K562 (cell line): ENCODE measurements at regions not wholly inside any gene's neighbourhood (a gene's known extent, or its start where the extent isn't known, plus 50 kb on each side); places are given as distances from the start of the nearest gene placed in this dataset.
A peak's percentile ranks its signal among the peaks of the same experiment; 100 is the strongest.

Source experiments
- ATAC-seq: fragments of 200-7000 bp; cut with Tn5 transposase; 3 replicates; pipeline ENCODE4 v1.9.1; 2020; ENCODE audit warnings: moderate library complexity
- BruUV-seq: library from RNA; stranded (reverse); fragments of 400-500 nt; replicated peaks from 2 replicates; lab custom pipeline; 2021; lab: Mats Ljungman, UMichigan
- CTCF ChIA-PET: fragments of 300-600 bp; formaldehyde crosslinking; extraction: SDS; loops from one replicate; lab custom pipeline; 2021; ENCODE audit warnings: low intra/inter-chr PET ratio; lab: Yijun Ruan, JAX
- POLR2A ChIA-PET: fragments of 300-600, 350-650 bp; sonication (Branson Sonifier 250); formaldehyde crosslinking; extraction: SDS; loops from one replicate; lab custom pipeline; 2021; ENCODE audit warnings: antibody characterized with exemption, inconsistent platforms; lab: Yijun Ruan, JAX
- DNase-seq, 4 experiments: peaks; one replicate each; pipeline versions ENCODE4 v3.0.0 to v3.0.0-alpha.2; 2011 to 2018; ENCODE audit warnings: low spot score in 3 of 4, mixed read lengths in 3 of 4; ENCODE audit errors: extremely low read depth in 1 of 4
- FAIRE-seq: peaks from 2 replicates; lab custom pipeline; 2011; peaks lifted over from hg19 to GRCh38; lab: Jason Lieb, UNC
- H2AFZ ChIP-seq: 2 replicates; pipeline ENCODE4 v1.6.0; 2011; ENCODE audit warnings: low read depth, low read length, control low read depth, inconsistent platforms
- H3K27ac ChIP-seq: fragments of 200-600 bp; 3 replicates; pipeline ENCODE4 v1.8.0; 2011; ENCODE audit warnings: low read depth, mild to moderate bottlenecking, control low read depth, inconsistent platforms, low read length, moderate library complexity, mixed read lengths; ENCODE audit errors: extremely low read depth
- H3K27me3 ChIP-seq, 2 experiments: fragments of 300-600 bp in 1 of 2; 2 replicates in 1 of 2; 3 replicates in 1 of 2; pipeline versions ENCODE4 v1.6.0 to v1.8.0; 2011; ENCODE audit warnings: inconsistent platforms in 2 of 2, low read length in 2 of 2, mild to moderate bottlenecking in 1 of 2, mixed read lengths in 1 of 2, moderate library complexity in 1 of 2; ENCODE audit not compliant: control insufficient read depth in 2 of 2, insufficient read depth in 2 of 2
- H3K36me3 ChIP-seq: fragments of 300-600 bp; 3 replicates; pipeline ENCODE4 v1.8.0; 2011; ENCODE audit warnings: mild to moderate bottlenecking, low read length, inconsistent platforms; ENCODE audit not compliant: control insufficient read depth, insufficient read depth
- H3K4me1 ChIP-seq, 2 experiments: fragments of 200-600 bp in 1 of 2; replicated peaks in 1 of 2; 2 replicates in 1 of 2; 3 replicates in 1 of 2; pipeline versions ENCODE4 v1.5.1 to v1.8.0; 2011; ENCODE audit warnings: inconsistent platforms in 2 of 2, low read length in 2 of 2, mild to moderate bottlenecking in 1 of 2, mixed read lengths in 1 of 2, moderate library complexity in 1 of 2; ENCODE audit not compliant: control insufficient read depth in 2 of 2, insufficient read depth in 2 of 2
- H3K4me2 ChIP-seq: 2 replicates; pipeline ENCODE4 v1.6.1; 2011; ENCODE audit warnings: low read length, control low read depth, inconsistent platforms, mixed read lengths; ENCODE audit not compliant: insufficient read depth
- H3K4me3 ChIP-seq: fragments of 200-600 bp; sonication (generic), shearing (Covaris generic); 2 replicates; pipeline ENCODE4 v1.5.1; 2016; ENCODE audit warnings: control low read depth, inconsistent platforms
- H3K79me2 ChIP-seq: fragments of 200-600 bp; 3 replicates; pipeline ENCODE4 v1.8.0; 2011; ENCODE audit warnings: low read length, inconsistent platforms; ENCODE audit not compliant: control insufficient read depth, insufficient read depth
- H3K9ac ChIP-seq, 2 experiments: 2 replicates each; pipeline versions ENCODE4 v1.6.0 to v1.6.1; 2011; ENCODE audit warnings: low read depth in 2 of 2, low read length in 2 of 2, control low read depth in 1 of 2, inconsistent platforms in 1 of 2, mild to moderate bottlenecking in 1 of 2, mixed read lengths in 1 of 2; ENCODE audit not compliant: insufficient read depth in 1 of 2
- H3K9me1 ChIP-seq: one replicate; pipeline ENCODE4 v1.6.0; 2011; ENCODE audit warnings: inconsistent platforms, mild to moderate bottlenecking, low read length, moderate library complexity; ENCODE audit not compliant: control insufficient read depth, insufficient read depth
- H3K9me3 ChIP-seq: replicated peaks from 2 replicates; pipeline ENCODE4 v1.5.1; 2011; ENCODE audit warnings: low read depth, low read length, inconsistent platforms; ENCODE audit not compliant: control insufficient read depth, insufficient read depth
- H4K20me1 ChIP-seq: replicated peaks from 2 replicates; pipeline ENCODE4 v1.6.1; 2011; ENCODE audit warnings: low read length, inconsistent platforms, mixed read lengths; ENCODE audit not compliant: control insufficient read depth, insufficient read depth
- MCM2 ChIP-seq: fragments of 450-650 bp; IDR thresholded peaks from 2 replicates; pipeline ENCODE4 v1.6.1; 2017; ENCODE audit warnings: low read depth, mild to moderate bottlenecking
- WGBS: fragments of 100-300 bp; shearing (Covaris generic); methylation state at CpG from one replicate; pipeline ENCODE4 v1.1.6; 2016; ENCODE audit warnings: low coverage, mixed read lengths; ENCODE audit not compliant: insufficient coverage; ENCODE audit errors: missing lambda C conversion rate; 5-methylcytosine and 5-hydroxymethylcytosine counted together
- in situ Hi-C: fragments of 300-500 bp; cut with MboI; formaldehyde crosslinking; loops from 4 replicates; pipeline ENCODE4 v1.15.0; 2018; ENCODE audit warnings: inconsistent platforms, mixed read lengths
- intact Hi-C: fragments of 100-400 bp; cut with micrococcal nuclease; formaldehyde crosslinking; loops from 2 replicates; pipeline ENCODE4 v1.14.2; 2022
- TF ChIP-seq, protein P1 (sequence below): sonication (generic); formaldehyde crosslinking; IDR thresholded peaks from 2 replicates; pipeline ENCODE4 v1.8.1; 2023; ENCODE audit warnings: mild to moderate bottlenecking, missing genetic modification reagents

- POLR2A ChIA-PET = no interaction called here
- ATAC-seq (no peak), DNase-seq (no peak), FAIRE-seq (no peak)
- H3K27ac ChIP-seq = no peak overlapping the region
- no peak overlapping the region for H3K9ac ChIP-seq
- 82% methylated on average over 33 of the region's 34 CpGs for WGBS
- no peak overlapping the region for H3K4me3 ChIP-seq
- no peak overlapping the region for H2AFZ ChIP-seq
- H3K9me3 ChIP-seq = no peaks in the 10 kb centered on the region
- H3K4me2 ChIP-seq = no peak overlapping the region
- H3K4me1 ChIP-seq = peaks cover 0 to 3% of the 10 kb centered on the region in 2 experiments; a peak in 1 of 5 replicates
- H4K20me1 ChIP-seq = no peaks in the 10 kb centered on the region
- BruUV-seq = no TSS peak
- TF ChIP-seq, protein P1, sequence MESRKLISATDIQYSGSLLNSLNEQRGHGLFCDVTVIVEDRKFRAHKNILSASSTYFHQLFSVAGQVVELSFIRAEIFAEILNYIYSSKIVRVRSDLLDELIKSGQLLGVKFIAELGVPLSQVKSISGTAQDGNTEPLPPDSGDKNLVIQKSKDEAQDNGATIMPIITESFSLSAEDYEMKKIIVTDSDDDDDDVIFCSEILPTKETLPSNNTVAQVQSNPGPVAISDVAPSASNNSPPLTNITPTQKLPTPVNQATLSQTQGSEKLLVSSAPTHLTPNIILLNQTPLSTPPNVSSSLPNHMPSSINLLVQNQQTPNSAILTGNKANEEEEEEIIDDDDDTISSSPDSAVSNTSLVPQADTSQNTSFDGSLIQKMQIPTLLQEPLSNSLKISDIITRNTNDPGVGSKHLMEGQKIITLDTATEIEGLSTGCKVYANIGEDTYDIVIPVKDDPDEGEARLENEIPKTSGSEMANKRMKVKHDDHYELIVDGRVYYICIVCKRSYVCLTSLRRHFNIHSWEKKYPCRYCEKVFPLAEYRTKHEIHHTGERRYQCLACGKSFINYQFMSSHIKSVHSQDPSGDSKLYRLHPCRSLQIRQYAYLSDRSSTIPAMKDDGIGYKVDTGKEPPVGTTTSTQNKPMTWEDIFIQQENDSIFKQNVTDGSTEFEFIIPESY (CRISPR knock-in tag) = peak; percentile 82
- no peak for TF ChIP-seq MCM2
- TF ChIP-seq, all 486 proteins: peak for 1
- in situ Hi-C loops (no loop called here), intact Hi-C loops (no loop called here)
- Histone ChIP-seq H3K79me2 (no peaks in the 10 kb centered on the region), H3K9me1 (no peaks in the 10 kb centered on the region), H3K27me3 (no peaks in the 10 kb centered on the region), H3K36me3 (no peaks in the 10 kb centered on the region)
- CTCF ChIA-PET = no interaction called here
Observed at GRCh38 chr13:50131920-50132903, 117.0 kb downstream of the KCNRG start.
